Muscle of leg (tissue), 3 donors: ENCODE measurements at regions not wholly inside any gene's neighbourhood (a gene's known extent, or its start where the extent isn't known, plus 50 kb on each side); places are given as distances from the start of the nearest gene placed in this dataset.
"Not testable (repeated sequence)": the region's sequence is repeated elsewhere in the genome, so short reads cannot be mapped to it uniquely, and the experiment has no call there.

Experiments
- DNase-seq: peaks from one replicate; pipeline ENCODE4 v3.0.0; 2013
- H3K27ac ChIP-seq: one replicate; pipeline ENCODE4 v1.5.1; 2013; ENCODE audit warnings: mild to moderate bottlenecking, low read length, control low read depth
- H3K27me3 ChIP-seq: one replicate; pipeline ENCODE4 v1.6.1; 2013; ENCODE audit warnings: low read length; ENCODE audit not compliant: control insufficient read depth, insufficient read depth
- H3K36me3 ChIP-seq: one replicate; pipeline ENCODE4 v1.6.1; 2013; ENCODE audit warnings: low read length; ENCODE audit not compliant: control insufficient read depth, insufficient read depth
- H3K4me1 ChIP-seq: one replicate; pipeline ENCODE4 v1.6.1; 2013; ENCODE audit warnings: low read length; ENCODE audit not compliant: control insufficient read depth, insufficient read depth
- H3K4me3 ChIP-seq: one replicate; pipeline ENCODE4 v1.5.1; 2013; ENCODE audit warnings: low read length, control low read depth
- H3K9me3 ChIP-seq: replicated peaks from 2 replicates; pipeline ENCODE4 v1.6.1; 2013; ENCODE audit warnings: low read depth, low read length; ENCODE audit not compliant: control insufficient read depth
- WGBS: methylation state at CpG from one replicate; pipeline ENCODE4 v1.1.5; 2013; ENCODE audit warnings: missing lambda C conversion rate; ENCODE audit not compliant: insufficient coverage; 5-methylcytosine and 5-hydroxymethylcytosine counted together

GRCh38 chr4:107376293-107376692 is 340.2 kb upstream of the DKK2 start:
- no peaks in the 10 kb centered on the region for H3K9me3 ChIP-seq
- no peak for DNase-seq
- H3K27me3 ChIP-seq = no peaks in the 10 kb centered on the region
- H3K4me3 ChIP-seq = no peak overlapping the region
- no peaks in the 10 kb centered on the region for H3K36me3 ChIP-seq
- no CpG with 5 or more reads among the region's 1 CpG for WGBS
- no peak overlapping the region for H3K27ac ChIP-seq
- H3K4me1 ChIP-seq = no peaks in the 10 kb centered on the region

DNA sequence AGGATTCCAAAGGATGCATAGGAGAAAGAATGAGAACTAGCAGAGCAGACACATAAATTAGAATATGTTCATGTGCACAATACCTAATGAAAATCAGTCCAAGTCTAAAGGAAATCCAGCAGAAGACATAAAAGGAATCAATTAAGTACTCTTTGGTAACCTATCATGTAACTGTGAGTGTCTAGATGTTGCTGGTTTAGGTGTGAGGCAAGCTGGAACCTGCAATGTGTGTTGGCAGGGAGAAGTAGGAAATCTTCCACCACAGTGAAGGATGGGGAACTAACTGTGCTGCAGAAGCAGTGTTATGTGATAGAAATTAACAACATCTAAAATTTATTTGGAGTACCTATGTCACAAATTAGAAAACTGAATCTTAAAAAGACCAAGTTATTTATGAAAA is 330.8 kb upstream of the DKK2 start:
- Histone ChIP-seq H3K27me3 (no peaks in the 10 kb centered on the region), H3K27ac (no peak overlapping the region), H3K9me3 (no peaks in the 10 kb centered on the region), H3K4me1 (no peaks in the 10 kb centered on the region), H3K36me3 (no peaks in the 10 kb centered on the region), H3K4me3 (no peak overlapping the region)
- no peak for DNase-seq

GRCh38 chr4:107366016-107366735 is 330.1 kb upstream of the DKK2 start:
- H3K27me3 ChIP-seq = no peaks in the 10 kb centered on the region
- no peak overlapping the region for H3K27ac ChIP-seq
- no peak overlapping the region for H3K4me3 ChIP-seq
- DNase-seq = no peak
- WGBS = no CpG with 5 or more reads among the region's 5 CpGs
- H3K9me3 ChIP-seq = no peaks in the 10 kb centered on the region
- no peaks in the 10 kb centered on the region for H3K36me3 ChIP-seq
- no peaks in the 10 kb centered on the region for H3K4me1 ChIP-seq

- Histone ChIP-seq H3K27ac (no peak overlapping the region), H3K27me3 (no peaks in the 10 kb centered on the region), H3K9me3 (no peaks in the 10 kb centered on the region), H3K36me3 (no peaks in the 10 kb centered on the region), H3K4me3 (no peak overlapping the region), H3K4me1 (no peaks in the 10 kb centered on the region)
- DNase-seq = no peak
- WGBS = 87% methylated on average over 2 of the region's 2 CpGs
Observed at GRCh38 chr4:107363125-107363524, 327.0 kb upstream of the DKK2 start.

- Histone ChIP-seq H3K27me3 (no peaks in the 10 kb centered on the region), H3K4me1 (no peaks in the 10 kb centered on the region), H3K4me3 (no peak overlapping the region), H3K27ac (no peak overlapping the region), H3K36me3 (no peaks in the 10 kb centered on the region), H3K9me3 (no peaks in the 10 kb centered on the region)
- no peak for DNase-seq
- no CpG with 5 or more reads among the region's 1 CpG for WGBS
Observed at GRCh38 chr4:107359208-107359607, 323.1 kb upstream of the DKK2 start.

- H3K27me3 ChIP-seq, H3K4me3 ChIP-seq, H3K4me1 ChIP-seq, DNase-seq, H3K9me3 ChIP-seq, H3K36me3 ChIP-seq, H3K27ac ChIP-seq: not testable (repeated sequence)
- WGBS = 96% methylated on average over 9 of the region's 11 CpGs
Observed at GRCh38 chr4:107354304-107354703, 318.2 kb upstream of the DKK2 start.

DNA sequence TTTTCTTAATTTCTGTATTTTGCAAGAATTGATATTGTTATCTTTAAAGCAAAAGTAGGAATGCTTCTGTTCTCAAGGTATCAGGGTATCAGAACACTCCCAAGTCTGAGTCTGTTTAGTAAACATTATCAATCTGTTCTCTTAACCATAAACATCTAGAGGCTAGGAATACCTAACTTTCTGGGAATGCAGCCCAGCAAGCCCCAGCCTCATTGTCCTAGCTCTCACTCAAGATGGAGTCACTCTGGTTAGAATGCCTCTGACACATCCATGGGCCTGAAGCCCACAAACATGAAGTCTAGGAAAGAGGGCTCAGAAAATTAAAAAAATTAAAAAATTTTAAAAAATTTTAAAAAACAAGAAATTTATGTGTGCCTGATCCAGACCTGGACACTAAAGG is 315.1 kb upstream of the DKK2 start:
- Histone ChIP-seq H3K27me3 (no peaks in the 10 kb centered on the region), H3K4me1 (no peaks in the 10 kb centered on the region), H3K9me3 (no peaks in the 10 kb centered on the region), H3K4me3 (no peak overlapping the region), H3K27ac (no peak overlapping the region), H3K36me3 (no peaks in the 10 kb centered on the region)
- no peak for DNase-seq

DNA sequence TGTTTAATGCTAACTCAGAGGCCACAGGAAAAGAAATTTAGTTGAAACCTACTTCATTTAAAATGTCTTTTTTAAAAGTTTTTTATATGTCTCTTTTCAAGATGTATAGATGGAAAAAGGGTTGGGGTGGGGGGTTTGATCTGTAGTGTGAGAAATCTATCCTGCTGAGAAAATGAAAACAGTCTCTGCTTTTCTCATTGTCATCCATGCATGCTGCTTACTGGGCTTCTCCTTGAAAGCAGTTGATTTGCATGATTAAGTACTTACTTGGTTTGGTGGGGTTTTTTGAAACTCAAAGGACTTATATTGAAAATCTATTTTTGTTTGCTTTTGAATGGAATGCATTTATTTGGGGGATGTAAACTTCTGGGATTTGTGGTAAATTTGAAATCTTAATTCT is 313.6 kb upstream of the DKK2 start:
- DNase-seq = no peak
- Histone ChIP-seq H3K27me3 (no peaks in the 10 kb centered on the region), H3K4me1 (no peaks in the 10 kb centered on the region), H3K36me3 (no peaks in the 10 kb centered on the region), H3K4me3 (no peak overlapping the region), H3K9me3 (no peaks in the 10 kb centered on the region), H3K27ac (no peak overlapping the region)

DNA sequence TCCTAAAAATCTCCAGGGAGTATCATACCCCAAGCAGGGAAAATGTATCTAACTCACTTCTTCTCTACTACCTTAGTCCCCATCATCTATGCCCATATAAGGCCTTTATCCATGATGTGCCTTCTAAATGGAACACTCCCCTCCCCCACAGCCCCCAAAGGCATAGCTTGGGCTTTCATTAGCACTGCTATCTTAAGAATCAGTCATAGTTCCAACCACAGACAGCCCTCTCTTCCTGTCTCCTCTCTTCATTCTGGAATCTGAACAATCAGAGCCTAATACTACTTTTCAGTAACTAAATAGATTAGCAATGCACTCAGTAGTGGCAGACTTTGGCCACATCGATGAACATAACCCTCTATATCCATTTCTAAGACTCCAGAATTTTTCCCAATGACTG is 313.2 kb upstream of the DKK2 start:
- DNase-seq = no peak
- 56% methylated on average over 1 of the region's 1 CpG for WGBS
- no peak overlapping the region for H3K4me3 ChIP-seq

GRCh38 chr4:107348188-107349050 is 312.3 kb upstream of the DKK2 start:
- no peak overlapping the region for H3K4me3 ChIP-seq
- DNase-seq = no peak
- no peaks in the 10 kb centered on the region for H3K27me3 ChIP-seq
- no peaks in the 10 kb centered on the region for H3K36me3 ChIP-seq
- no peaks in the 10 kb centered on the region for H3K9me3 ChIP-seq
- WGBS = 100% methylated on average over 1 of the region's 6 CpGs
- H3K4me1 ChIP-seq = no peaks in the 10 kb centered on the region
- H3K27ac ChIP-seq = no peak overlapping the region

More for the DNA sequence above, 313.2 kb upstream of the DKK2 start:
- no peaks in the 10 kb centered on the region for H3K4me1 ChIP-seq
- H3K27ac ChIP-seq = no peak overlapping the region
- no peaks in the 10 kb centered on the region for H3K36me3 ChIP-seq
- no peaks in the 10 kb centered on the region for H3K27me3 ChIP-seq
- no peaks in the 10 kb centered on the region for H3K9me3 ChIP-seq
